ENCODE measurements at regions not wholly inside any gene's neighbourhood (a gene's known extent, or its start where the extent isn't known, plus 50 kb on each side); places are given as distances from the start of the nearest gene placed in this dataset.

GRCh38 chr2:173664513-173664910, 300.7 kb downstream of the SP3 start:
- intact Hi-C loops (cut with DNase I) = no loop called here
- DNase-seq = no peak
- no peaks in the 10 kb centered on the region for H3K4me1 ChIP-seq (ENCODE audit: insufficient read depth)
- H3K27ac ChIP-seq = no peak overlapping the region
- H3K36me3 ChIP-seq = no peaks in the 10 kb centered on the region
- whole genome bisulfite sequencing, 3 donors = 72 to 81% (median 77%) methylated on average over 6 of the region's 6 CpGs
- no peaks in the 10 kb centered on the region for H3K27me3 ChIP-seq
- no peak overlapping the region for H3K4me3 ChIP-seq
- no peaks in the 10 kb centered on the region for H3K9me3 ChIP-seq
- TF ChIP-seq CTCF (IDR thresholded peaks at IDR 0.05) (no peak), EP300 (IDR thresholded peaks at IDR 0.05) (no peak), POLR2A (IDR thresholded peaks at IDR 0.05) (no peak)

GRCh38 chr2:173666171-173666888, 298.8 kb downstream of the SP3 start:
- Histone ChIP-seq H3K36me3 (no peaks in the 10 kb centered on the region), H3K27ac (no peak overlapping the region), H3K4me3 (no peak overlapping the region), H3K4me1 (ENCODE audit: insufficient read depth) (no peaks in the 10 kb centered on the region), H3K27me3 (no peaks in the 10 kb centered on the region), H3K9me3 (no peaks in the 10 kb centered on the region)
- no peak for DNase-seq
- intact Hi-C loops (cut with DNase I) = no loop called here
- TF ChIP-seq EP300 (IDR thresholded peaks at IDR 0.05) (no peak), POLR2A (IDR thresholded peaks at IDR 0.05) (no peak), CTCF (IDR thresholded peaks at IDR 0.05) (no peak)
- 72 to 81% (median 74%) methylated on average over 8 of the region's 8 CpGs for WGBS, 3 donors

- no peak for DNase-seq
- H3K27me3 ChIP-seq = no peaks in the 10 kb centered on the region
- H3K4me3 ChIP-seq = no peak overlapping the region
- intact Hi-C loops (cut with DNase I) = no loop called here
- H3K9me3 ChIP-seq = no peaks in the 10 kb centered on the region
- no peak for TF ChIP-seq POLR2A (IDR thresholded peaks at IDR 0.05)
- no peak for TF ChIP-seq CTCF (IDR thresholded peaks at IDR 0.05)
- TF ChIP-seq EP300 (IDR thresholded peaks at IDR 0.05) = no peak
- no peaks in the 10 kb centered on the region for H3K4me1 ChIP-seq (ENCODE audit: insufficient read depth)
- no peak overlapping the region for H3K27ac ChIP-seq
- WGBS, 3 donors = 72 to 81% (median 74%) methylated on average over 3 of the region's 3 CpGs
- no peaks in the 10 kb centered on the region for H3K36me3 ChIP-seq
Observed at GRCh38 chr2:173667014-173667413, 298.2 kb downstream of the SP3 start.

- Histone ChIP-seq H3K36me3 (no peaks in the 10 kb centered on the region), H3K4me1 (ENCODE audit: insufficient read depth) (no peaks in the 10 kb centered on the region), H3K27me3 (no peaks in the 10 kb centered on the region), H3K4me3 (no peak overlapping the region), H3K27ac (no peak overlapping the region), H3K9me3 (no peaks in the 10 kb centered on the region)
- 98 to 100% (median 99%) methylated on average over 2 of the region's 2 CpGs for WGBS, 3 donors
- intact Hi-C loops (cut with DNase I) = no loop called here
- DNase-seq = no peak
- TF ChIP-seq POLR2A (IDR thresholded peaks at IDR 0.05) (no peak), EP300 (IDR thresholded peaks at IDR 0.05) (no peak), CTCF (IDR thresholded peaks at IDR 0.05) (no peak)
Observed at GRCh38 chr2:173667415-173667814, 297.8 kb downstream of the SP3 start.

Data from ovary (tissue), 7 donors.